Neural progenitor cell (in vitro differentiated cells): ENCODE measurements at regions not wholly inside any gene's neighbourhood (a gene's known extent, or its start where the extent isn't known, plus 50 kb on each side); places are given as distances from the start of the nearest gene placed in this dataset.

Experiments
- DNase-seq: peaks from one replicate; pipeline ENCODE4 v3.0.0-alpha.2; 2016; ENCODE audit warnings: low spot score
- H2AFZ ChIP-seq: fragments of 200-600 bp; sonication (generic); replicated peaks from 2 replicates; pipeline ENCODE4 v1.6.1; 2016; ENCODE audit warnings: antibody characterized with exemption
- H3F3A ChIP-seq: fragments of 200-600 bp; sonication (generic); 2 replicates; pipeline ENCODE4 v1.6.1; 2016; ENCODE audit warnings: antibody characterized with exemption, low read depth
- H3K27ac ChIP-seq: fragments of 200-600 bp; sonication (generic); 2 replicates; pipeline ENCODE4 v1.5.1; 2016; ENCODE audit warnings: mild to moderate bottlenecking
- H3K27me3 ChIP-seq: fragments of 200-600 bp; sonication (generic); 2 replicates; pipeline ENCODE4 v1.6.1; 2016; ENCODE audit warnings: mild to moderate bottlenecking, moderate library complexity
- H3K36me3 ChIP-seq: fragments of 200-600 bp; sonication (generic); 2 replicates; pipeline ENCODE4 v1.5.1; 2016
- H3K4me1 ChIP-seq: fragments of 200-600 bp; sonication (generic); 2 replicates; pipeline ENCODE4 v1.6.1; 2016; ENCODE audit warnings: mixed run types
- H3K4me2 ChIP-seq: fragments of 200-600 bp; sonication (generic); 2 replicates; pipeline ENCODE4 v1.6.1; 2016
- H3K4me3 ChIP-seq: fragments of 200-600 bp; sonication (generic); 2 replicates; pipeline ENCODE4 v1.5.1; 2016
- H3K79me2 ChIP-seq: fragments of 200-600 bp; sonication (generic); 2 replicates; pipeline ENCODE4 v1.6.1; 2016; ENCODE audit warnings: low read depth
- H3K9ac ChIP-seq: fragments of 200-600 bp; sonication (generic); 2 replicates; pipeline ENCODE4 v1.6.1; 2016
- H3K9me3 ChIP-seq: fragments of 200-600 bp; sonication (generic); 2 replicates; pipeline ENCODE4 v1.5.1; 2016; ENCODE audit warnings: low read depth
- H4K20me1 ChIP-seq: fragments of 200-600 bp; sonication (generic); 2 replicates; pipeline ENCODE4 v1.6.1; 2016; ENCODE audit warnings: low read depth
- H3K27ac Mint-ChIP-seq: 3 replicates; pipeline ENCODE4 v1.8.0; 2021; ENCODE audit warnings: mixed read lengths
- H3K27me3 Mint-ChIP-seq: 2 replicates; pipeline ENCODE4 v1.8.0; 2022; ENCODE audit warnings: low read depth, mild to moderate bottlenecking, inconsistent platforms, moderate library complexity, mixed read lengths; ENCODE audit not compliant: insufficient read depth
- H3K36me3 Mint-ChIP-seq: 3 replicates; pipeline ENCODE4 v1.8.0; 2021; ENCODE audit warnings: mixed read lengths
- H3K4me1 Mint-ChIP-seq: 3 replicates; pipeline ENCODE4 v1.8.0; 2021; ENCODE audit warnings: mixed read lengths
- H3K4me3 Mint-ChIP-seq: 3 replicates; pipeline ENCODE4 v1.8.0; 2021; ENCODE audit warnings: mild to moderate bottlenecking, moderate library complexity, mixed read lengths
- H3K9me3 Mint-ChIP-seq: 3 replicates; pipeline ENCODE4 v1.8.0; 2020; ENCODE audit warnings: mixed read lengths
- EZH2 ChIP-seq: fragments of 200-600 bp; sonication (generic); IDR thresholded peaks from 2 replicates; pipeline ENCODE4 v1.6.1; 2017; ENCODE audit warnings: antibody characterized with exemption, mild to moderate bottlenecking, moderate library complexity
- EZH2phosphoT487 ChIP-seq: fragments of 200-600 bp; sonication (generic); IDR thresholded peaks from 2 replicates; pipeline ENCODE4 v1.6.1; 2017; ENCODE audit warnings: antibody characterized with exemption
- TF ChIP-seq, protein P1 (sequence below): fragments of 200-600 bp; sonication (generic); IDR thresholded peaks from 2 replicates; pipeline ENCODE4 v1.5.1; 2017; ENCODE audit warnings: antibody characterized with exemption, mild to moderate bottlenecking

GRCh38 chr13:47548294-47548840 is 452.7 kb downstream of the SUCLA2 start:
- no peak for DNase-seq
- no peaks in the 10 kb centered on the region for H3K27me3 Mint-ChIP-seq

GRCh38 chr13:47546391-47547225 is 454.5 kb downstream of the SUCLA2 start:
- no peak overlapping the region for H2AFZ ChIP-seq
- H3K4me3 Mint-ChIP-seq: no peak overlapping the region

More at GRCh38 chr13:47548294-47548840, 452.7 kb downstream of the SUCLA2 start:
- no peaks in the 10 kb centered on the region for H3K36me3 ChIP-seq
- H3K27me3 ChIP-seq: no peaks in the 10 kb centered on the region
- TF ChIP-seq EZH2 (no peak), EZH2phosphoT487 (no peak)
- TF ChIP-seq, protein P1, sequence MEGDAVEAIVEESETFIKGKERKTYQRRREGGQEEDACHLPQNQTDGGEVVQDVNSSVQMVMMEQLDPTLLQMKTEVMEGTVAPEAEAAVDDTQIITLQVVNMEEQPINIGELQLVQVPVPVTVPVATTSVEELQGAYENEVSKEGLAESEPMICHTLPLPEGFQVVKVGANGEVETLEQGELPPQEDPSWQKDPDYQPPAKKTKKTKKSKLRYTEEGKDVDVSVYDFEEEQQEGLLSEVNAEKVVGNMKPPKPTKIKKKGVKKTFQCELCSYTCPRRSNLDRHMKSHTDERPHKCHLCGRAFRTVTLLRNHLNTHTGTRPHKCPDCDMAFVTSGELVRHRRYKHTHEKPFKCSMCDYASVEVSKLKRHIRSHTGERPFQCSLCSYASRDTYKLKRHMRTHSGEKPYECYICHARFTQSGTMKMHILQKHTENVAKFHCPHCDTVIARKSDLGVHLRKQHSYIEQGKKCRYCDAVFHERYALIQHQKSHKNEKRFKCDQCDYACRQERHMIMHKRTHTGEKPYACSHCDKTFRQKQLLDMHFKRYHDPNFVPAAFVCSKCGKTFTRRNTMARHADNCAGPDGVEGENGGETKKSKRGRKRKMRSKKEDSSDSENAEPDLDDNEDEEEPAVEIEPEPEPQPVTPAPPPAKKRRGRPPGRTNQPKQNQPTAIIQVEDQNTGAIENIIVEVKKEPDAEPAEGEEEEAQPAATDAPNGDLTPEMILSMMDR: no peak
- no peaks in the 10 kb centered on the region for H3F3A ChIP-seq
- no peaks in the 10 kb centered on the region for H3K4me1 Mint-ChIP-seq
- no peaks in the 10 kb centered on the region for H3K79me2 ChIP-seq
- H3K9ac ChIP-seq: no peak overlapping the region
- no peaks in the 10 kb centered on the region for H4K20me1 ChIP-seq
- peaks cover 9% of the 10 kb centered on the region for H3K4me1 ChIP-seq
- no peaks in the 10 kb centered on the region for H3K36me3 Mint-ChIP-seq
- no peak overlapping the region for H3K27ac Mint-ChIP-seq
- no peak overlapping the region for H3K4me2 ChIP-seq
- no peaks in the 10 kb centered on the region for H3K9me3 ChIP-seq
- no peaks in the 10 kb centered on the region for H3K9me3 Mint-ChIP-seq
- no peak overlapping the region for H3K27ac ChIP-seq
- no peak overlapping the region for H3K4me3 Mint-ChIP-seq
- no peak overlapping the region for H3K4me3 ChIP-seq
- no peak overlapping the region for H2AFZ ChIP-seq

DNA sequence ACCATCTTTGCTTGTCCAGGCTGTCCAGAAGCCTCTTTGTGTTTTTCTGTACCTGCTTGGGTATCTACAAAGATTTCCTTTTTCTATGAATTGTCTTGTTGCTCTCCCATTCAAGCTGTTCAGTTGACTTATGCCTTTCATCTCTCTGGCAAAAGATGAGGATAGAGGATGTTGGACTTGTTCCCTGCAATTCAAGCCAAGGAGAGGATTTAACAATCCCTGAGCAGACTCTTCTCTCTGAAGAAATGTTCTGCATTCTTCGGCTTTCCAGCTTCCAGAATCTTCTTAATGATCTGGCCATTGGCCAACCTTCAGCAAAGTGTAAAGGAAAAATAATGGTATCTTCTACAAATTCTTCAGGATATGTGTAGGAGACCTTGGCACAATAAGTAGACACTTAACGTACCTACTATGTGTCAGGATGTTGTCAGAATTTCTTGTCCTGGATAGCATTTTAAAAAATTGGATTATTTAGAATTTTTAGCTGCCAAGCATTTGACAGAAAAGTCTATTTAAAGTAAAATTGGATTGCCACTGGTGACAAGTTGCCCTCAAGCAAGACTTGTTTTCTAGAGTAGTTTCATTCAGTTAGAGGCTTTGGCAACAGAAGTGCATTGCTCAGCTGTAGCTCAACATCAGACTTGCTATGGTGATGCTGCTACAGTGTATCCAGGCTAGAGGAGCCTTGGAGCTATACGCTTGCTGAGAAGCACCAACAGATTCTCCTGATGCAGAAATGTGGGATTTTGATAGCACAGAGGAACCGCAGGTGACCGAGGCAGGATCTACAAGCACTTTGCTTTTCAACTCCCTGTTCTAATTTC is 455.7 kb downstream of the SUCLA2 start:
- H3K9ac ChIP-seq: no peak overlapping the region
- no peaks in the 10 kb centered on the region for H3K9me3 ChIP-seq
- no peaks in the 10 kb centered on the region for H3K36me3 Mint-ChIP-seq
- no peak overlapping the region for H3K27ac ChIP-seq
- H2AFZ ChIP-seq: no peak overlapping the region
- H3F3A ChIP-seq: no peaks in the 10 kb centered on the region
- H3K4me3 Mint-ChIP-seq: no peak overlapping the region
- no peak for DNase-seq
- H3K4me1 ChIP-seq: no peaks in the 10 kb centered on the region
- H3K79me2 ChIP-seq: no peaks in the 10 kb centered on the region
- no peak overlapping the region for H3K4me2 ChIP-seq
- H3K27ac Mint-ChIP-seq: no peak overlapping the region
- H3K9me3 Mint-ChIP-seq: no peaks in the 10 kb centered on the region
- H3K36me3 ChIP-seq: no peaks in the 10 kb centered on the region
- no peak overlapping the region for H3K4me3 ChIP-seq
- H3K27me3 Mint-ChIP-seq: no peaks in the 10 kb centered on the region
- TF ChIP-seq, protein P1: no peak
- TF ChIP-seq EZH2phosphoT487 (no peak), EZH2 (no peak)
- H3K4me1 Mint-ChIP-seq: no peaks in the 10 kb centered on the region
- H3K27me3 ChIP-seq: no peaks in the 10 kb centered on the region
- H4K20me1 ChIP-seq: no peaks in the 10 kb centered on the region

More at GRCh38 chr13:47546391-47547225, 454.5 kb downstream of the SUCLA2 start:
- no peaks in the 10 kb centered on the region for H3K36me3 ChIP-seq
- no peak for DNase-seq
- Mint-ChIP-seq H3K27me3 (no peaks in the 10 kb centered on the region), H3K4me1 (no peaks in the 10 kb centered on the region), H3K36me3 (no peaks in the 10 kb centered on the region), H3K27ac (no peak overlapping the region), H3K9me3 (no peaks in the 10 kb centered on the region)
- H3K4me1 ChIP-seq: no peaks in the 10 kb centered on the region
- TF ChIP-seq, protein P1: no peak
- TF ChIP-seq EZH2: no peak
- no peak for TF ChIP-seq EZH2phosphoT487
- no peaks in the 10 kb centered on the region for H3F3A ChIP-seq
- H3K27ac ChIP-seq: no peak overlapping the region
- no peak overlapping the region for H3K9ac ChIP-seq
- H3K4me3 ChIP-seq: no peak overlapping the region
- no peaks in the 10 kb centered on the region for H4K20me1 ChIP-seq
- H3K79me2 ChIP-seq: no peaks in the 10 kb centered on the region
- no peaks in the 10 kb centered on the region for H3K9me3 ChIP-seq
- no peak overlapping the region for H3K4me2 ChIP-seq
- no peaks in the 10 kb centered on the region for H3K27me3 ChIP-seq
